DMS153 (cell line): ENCODE measurements at regions not wholly inside any gene's neighbourhood (a gene's known extent, or its start where the extent isn't known, plus 50 kb on each side); places are given as distances from the start of the nearest gene placed in this dataset.

Source experiments
- DNase-seq: peaks from one replicate; lab custom pipeline; 2025; lab: John Stamatoyannopoulos, UW

DNA sequence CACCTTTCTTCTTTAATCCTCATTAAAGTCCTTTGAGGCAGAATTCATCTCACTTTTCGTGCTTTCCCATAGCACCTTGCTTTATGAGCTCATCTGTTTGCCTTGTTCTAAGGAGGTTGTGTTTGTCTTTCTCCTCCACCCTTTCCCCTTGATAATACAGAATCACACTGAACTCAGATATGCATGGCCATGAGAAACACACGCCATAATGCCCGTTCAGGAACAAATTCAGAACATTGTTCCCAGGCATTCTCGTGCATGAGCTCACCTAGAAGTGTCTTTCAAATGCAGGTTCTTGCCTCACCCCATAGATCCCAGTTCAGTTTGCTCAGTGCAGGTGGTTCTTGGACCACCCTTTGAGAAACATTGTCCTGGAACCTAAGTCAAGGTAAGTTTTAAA, 71.1 kb downstream of the TMEM114 start:
- peak; percentile 38 for DNase-seq

DNA sequence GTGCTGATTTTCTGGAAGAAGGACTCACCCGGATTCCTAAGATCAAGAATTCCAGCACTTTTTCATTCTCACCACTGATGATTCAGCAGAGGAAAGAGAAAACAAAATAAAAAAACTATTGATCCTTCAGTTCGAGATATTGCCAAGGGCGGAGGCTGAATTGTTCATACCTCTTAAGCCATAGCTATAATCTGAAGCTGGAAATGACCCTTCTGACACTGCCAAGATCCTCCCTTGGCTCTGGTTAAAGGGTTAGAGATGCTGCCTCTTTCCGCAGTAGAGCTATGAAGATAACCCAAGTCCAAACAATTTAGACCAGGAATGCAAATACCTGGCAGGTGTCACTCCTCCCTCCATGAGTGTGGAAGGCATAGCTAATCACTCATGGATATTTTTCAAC, 73.0 kb downstream of the TMEM114 start:
- DNase-seq = no peak

DNA sequence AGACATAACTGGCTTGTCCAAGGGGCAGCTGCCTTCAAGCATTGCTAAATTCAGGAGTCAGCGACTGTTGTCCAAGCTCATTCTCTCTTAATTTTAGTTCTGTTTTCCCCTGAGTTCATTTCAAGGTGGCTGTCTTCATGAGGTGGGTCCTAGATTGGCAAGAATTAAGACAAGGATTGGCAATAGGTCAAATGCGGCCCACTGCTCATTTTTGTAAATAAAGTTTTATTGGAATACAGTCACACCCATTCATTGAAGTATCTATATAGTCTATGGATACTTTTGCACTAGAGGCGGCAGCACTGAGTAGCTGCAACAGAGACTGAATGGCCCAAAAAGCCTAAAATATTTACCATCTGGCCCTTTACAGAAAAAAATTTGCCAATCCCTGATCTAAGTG, 73.8 kb downstream of the TMEM114 start:
- no peak for DNase-seq

DNA sequence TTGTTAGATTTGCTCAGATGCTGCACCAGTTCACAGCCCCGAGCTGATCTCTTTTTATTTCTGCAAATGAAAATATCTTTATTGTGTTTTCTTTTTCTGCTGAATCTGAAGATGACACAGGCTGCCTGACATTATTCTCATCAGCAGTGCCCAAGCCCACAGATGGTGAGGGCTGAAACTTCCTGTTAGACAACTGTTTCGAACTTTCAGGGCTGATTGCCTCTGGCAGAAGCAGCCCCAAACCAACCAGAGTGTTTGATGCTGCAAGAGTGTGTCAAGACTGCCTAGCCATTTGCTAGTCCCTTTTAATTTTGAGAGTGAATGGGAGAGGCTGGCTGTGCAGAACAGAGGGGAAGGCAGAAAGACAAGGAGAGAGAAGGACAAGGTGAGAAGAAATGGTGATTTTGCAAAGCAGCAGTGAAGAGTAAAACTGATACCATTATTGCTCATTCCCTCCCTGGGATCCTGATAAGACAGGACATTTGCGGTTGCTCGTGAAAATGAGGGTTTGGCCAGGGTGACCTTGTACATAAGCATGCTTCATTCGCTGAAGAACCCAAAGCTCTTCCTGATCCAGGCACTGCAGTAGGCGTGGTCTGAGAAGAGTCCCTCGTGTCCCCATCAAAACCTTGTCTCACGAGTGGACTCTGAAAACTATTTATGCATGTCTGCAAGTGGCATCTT, 77.2 kb downstream of the TMEM114 start:
- DNase-seq = no peak

DNA sequence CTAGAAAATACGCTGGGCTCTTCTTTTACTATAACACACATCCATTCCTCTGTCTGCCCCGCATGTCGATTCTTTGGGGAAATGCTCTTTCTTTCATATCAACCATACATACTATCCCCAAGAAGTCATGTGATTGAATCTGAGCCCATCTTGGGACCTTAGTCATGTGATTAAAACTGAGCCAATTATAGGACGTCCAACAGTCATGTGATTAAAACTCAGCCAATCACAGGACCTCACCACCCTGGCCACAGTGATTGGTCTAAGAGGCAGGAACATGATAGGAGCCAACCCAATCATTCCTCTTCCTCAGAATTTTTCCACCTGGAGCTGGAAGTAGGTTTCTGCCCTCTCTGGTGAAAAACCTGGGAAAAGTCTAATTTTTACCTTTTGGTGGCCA, 78.8 kb downstream of the TMEM114 start:
- no peak for DNase-seq

DNA sequence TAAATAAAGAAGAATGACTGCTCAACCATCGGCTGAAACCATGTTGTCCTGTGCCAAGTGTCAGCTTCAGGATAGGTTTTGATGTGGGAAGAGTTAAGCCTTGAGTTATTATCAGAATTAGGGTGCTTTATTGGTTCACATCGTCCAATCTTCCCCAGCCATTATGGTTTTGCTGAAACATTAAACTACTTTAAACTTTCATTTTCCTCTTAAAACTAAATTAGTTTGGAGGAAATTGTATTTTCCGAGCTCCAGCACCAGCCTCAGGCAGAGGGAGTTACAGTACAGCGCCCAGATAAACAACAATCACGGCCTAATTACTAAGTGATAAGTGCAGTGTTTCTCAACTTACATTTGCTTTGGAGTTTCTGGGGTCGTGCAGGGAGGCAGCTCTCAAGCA, 80.2 kb downstream of the TMEM114 start:
- no peak for DNase-seq

DNA sequence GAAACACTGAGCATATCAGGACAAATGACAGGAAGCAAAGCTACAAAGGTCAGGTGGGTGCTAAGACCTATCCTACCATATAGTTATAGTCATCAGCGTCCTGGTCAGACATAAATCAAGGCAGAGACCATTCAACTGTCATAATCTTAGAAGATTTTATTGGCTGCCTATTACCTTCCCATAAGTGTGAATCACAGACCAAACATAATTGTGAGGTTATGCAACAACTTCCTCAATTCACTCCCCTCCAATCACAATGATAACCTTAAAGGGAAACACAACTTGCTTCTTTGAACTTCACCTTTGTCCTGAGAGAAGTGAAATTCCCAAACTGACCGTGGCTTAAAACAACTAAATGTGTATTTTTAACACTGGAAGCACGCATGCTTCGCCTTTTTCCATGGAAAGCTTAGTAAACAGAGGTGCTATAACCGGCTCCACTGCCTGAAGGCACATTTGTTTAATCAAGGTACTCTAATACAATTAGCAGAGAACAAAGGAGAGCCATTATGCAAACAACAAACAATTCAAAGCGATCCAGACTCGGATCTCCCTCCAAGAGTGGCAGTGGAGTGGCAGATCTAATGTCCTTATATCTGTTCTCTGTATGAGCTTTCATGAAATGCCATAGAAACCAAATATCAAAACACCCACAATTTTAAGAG, 84.9 kb downstream of the TMEM114 start:
- DNase-seq = peak; percentile 86

DNA sequence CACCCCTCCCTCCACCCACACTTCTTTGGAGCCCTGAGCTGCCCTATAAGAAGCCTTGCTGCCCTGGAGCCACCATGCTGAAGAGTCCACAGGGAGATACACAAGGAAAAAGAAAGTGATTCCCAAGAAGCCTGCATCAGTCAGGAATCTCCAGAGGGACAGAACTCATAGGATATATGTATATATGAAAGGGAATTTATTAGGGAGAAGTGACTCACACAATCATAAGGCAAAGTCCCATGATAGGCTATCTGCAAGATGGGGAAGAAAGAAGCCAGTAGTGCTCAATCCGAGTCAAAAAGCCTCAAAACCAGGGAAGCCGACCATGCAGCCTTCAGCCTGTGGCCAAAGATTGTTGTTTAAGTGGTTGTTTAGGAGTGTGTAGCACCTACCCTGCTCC, 87.9 kb downstream of the TMEM114 start:
- DNase-seq = no peak

DNA sequence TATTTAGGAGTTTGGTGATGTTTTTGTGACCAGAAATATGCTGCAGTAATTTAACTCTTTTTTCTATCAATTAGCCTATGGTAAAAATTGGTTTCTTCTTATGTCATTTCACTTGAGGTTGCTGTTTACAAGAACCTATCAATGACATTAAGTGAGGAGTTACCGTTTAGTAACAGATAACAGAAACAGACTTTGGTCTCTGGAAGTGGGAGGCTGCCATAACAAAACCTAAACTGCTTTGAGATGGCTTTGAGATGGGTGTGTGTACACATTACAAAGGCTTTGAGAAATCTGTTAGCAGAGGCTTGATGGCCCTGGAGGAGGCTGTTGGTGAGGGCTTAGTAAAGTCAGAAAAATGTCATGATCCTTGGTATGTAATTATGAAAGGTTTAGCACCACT, 90.0 kb downstream of the TMEM114 start:
- no peak for DNase-seq

DNA sequence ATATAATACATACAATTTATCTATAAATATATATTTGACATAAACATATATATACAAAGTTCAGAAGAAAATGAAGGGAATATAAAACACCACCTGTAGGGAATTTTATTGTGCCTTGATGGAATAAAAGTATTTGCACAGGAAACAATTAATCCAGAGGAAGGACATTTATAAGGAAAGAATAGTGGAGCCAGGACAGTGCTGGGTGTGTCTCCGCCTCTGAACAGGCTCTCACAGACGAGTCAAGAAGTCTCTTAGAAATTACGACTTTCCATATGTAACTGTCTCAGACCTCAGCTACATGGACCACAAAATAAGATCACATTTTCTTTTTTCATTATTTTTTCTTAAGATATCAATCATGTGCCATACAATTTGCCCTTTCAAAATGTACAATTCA, 93.9 kb downstream of the TMEM114 start:
- no peak for DNase-seq

DNA sequence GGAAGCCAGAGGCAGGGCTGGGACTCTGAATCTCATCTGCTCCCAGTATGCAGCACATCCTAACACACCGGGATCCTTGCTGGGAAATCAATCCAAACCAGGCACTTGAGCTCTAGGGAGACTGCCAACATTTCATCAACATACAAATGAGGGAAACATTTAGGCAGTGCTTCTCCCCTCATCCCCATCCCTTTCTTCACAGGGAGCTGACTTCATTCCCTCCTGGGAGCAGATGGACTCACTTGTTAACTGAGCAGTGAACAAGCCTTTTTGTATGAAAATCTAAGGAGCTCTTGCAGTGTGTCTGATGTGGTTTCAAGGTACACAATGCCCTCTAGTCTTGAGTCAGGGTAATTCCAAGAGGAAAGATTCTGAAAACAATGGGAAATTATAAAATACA, 96.3 kb downstream of the TMEM114 start:
- peak; percentile 64 for DNase-seq

DNA sequence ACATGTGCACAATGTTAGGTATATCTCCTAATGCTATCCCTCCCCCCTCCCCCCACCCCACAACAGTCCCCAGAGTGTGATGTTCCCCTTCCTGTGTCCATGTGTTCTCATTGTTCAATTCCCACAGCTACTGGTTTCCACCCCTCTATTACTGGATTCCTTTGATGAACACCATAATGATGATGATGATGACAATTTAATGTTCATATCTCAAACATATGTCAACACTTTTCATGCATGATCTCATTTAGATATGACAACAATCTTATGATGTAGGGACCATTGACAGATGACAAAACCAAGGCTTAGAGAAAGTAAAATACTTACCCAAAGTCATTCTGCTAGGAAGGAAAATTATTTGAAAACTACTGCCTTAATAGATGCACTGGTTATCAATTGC, 97.6 kb downstream of the TMEM114 start:
- DNase-seq = no peak

DNA sequence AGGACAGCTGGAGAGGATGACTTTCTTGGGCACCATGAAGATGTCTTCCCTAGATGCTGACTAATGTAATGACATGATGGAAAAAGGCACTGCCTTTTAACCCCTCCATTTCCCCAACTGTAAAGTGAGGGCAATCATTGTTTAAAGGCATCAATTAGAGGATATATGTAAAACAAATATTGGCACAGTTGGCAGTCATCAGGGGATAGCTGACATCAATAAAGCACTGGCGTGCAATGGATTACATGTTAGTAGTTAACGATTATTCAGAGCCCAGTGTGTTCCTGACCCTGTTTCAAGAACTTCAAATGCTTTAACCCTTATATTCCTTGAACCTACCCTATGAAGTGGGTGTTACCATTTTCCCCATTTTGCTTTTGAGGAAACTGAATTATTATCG, 100.7 kb downstream of the TMEM114 start:
- peak; percentile 65 for DNase-seq

DNA sequence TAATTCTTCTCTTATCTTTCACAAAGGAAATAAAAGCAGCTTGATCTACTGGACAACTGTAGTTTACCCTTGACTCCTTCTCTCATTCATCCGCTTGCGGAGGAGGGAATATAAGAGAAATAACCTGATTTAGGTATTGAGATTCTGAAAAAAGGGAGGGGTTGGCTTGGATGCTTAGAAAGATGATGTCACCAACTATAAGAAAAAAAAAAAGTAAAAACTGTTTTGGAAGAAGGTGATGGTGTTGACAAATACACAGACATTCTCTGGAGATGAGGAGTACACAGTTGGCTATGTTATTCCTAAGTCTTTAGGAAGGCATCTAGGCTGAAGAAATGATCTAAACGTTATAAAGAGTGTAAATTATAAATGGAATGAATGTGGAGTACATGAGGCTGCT, 103.3 kb downstream of the TMEM114 start:
- no peak for DNase-seq

DNA sequence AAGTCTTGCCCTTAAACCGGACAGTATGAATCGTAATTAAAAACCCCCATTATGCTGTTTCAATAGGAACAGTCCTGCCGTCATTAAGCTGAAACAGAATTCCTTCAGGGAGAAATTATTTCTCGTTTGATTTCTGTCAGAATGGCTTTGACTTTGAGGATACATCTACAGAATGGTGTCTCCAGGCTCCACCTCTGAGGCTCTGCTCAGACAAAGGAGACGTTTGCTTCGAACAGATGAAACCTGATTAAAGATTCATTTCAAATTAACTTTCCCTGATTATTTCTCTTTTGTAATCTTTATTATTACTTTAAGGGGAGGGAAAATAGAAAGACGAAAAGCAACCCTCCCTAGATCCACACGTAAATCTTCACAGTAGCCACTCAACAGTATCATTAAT, 106.9 kb downstream of the TMEM114 start:
- DNase-seq = no peak

DNA sequence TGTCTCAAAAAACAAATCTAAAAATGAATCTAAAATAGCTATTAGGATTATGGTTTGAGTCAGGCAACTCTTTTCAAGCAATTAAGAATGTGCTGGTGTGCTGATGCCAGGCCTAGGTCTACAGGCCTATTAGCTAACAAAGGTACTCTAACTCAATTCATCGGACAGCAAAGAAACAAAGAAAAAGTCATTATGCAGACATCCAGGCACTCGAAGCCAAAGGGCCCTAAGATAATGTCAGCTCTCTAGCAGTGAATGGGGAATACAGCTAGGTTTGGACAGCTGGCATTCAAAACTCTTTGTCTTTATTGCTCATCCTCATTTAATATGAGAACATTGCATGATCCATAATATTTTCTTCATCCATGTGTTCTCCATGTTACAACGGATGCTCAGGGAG, 108.5 kb downstream of the TMEM114 start:
- DNase-seq = peak; percentile 12

DNA sequence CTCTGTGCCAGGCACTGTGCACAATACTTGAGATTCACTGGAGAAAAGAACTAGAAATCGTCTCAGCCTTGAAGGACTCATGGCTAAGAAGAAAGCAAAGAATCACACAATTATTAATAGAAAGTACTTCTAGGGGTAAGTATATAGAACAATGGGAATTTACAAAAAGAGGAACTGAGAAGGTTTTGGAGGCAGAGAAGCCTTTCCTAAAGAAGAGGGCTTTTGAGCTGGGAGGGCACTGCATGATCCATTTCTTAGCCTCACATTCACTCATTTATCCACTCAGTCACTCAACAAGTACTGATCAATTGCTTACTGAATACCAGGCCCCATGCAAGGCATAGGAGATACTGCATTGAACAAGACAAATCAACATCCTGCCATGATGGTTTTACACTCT, 113.5 kb downstream of the TMEM114 start:
- DNase-seq = no peak

DNA sequence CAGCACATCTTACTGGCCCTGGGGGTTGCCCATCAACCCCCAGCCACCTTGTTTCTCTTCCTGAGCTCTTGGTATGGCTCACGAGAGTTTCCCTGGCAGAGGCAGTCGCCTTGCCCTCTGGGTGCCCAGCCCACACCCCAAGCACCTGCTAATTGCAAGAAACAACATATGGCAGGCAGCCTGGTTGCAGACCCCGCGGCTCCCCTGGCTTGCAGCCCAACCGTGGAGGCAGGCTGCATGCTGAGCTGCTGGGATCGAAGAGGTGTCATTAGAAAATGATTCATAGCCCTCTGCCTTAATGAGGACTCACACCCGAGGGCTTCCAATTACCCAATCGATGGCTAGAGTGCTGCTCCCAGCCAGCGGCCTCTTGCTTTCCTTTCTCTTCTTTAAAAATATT, 115.7 kb downstream of the TMEM114 start:
- peak; percentile 60 for DNase-seq

DNA sequence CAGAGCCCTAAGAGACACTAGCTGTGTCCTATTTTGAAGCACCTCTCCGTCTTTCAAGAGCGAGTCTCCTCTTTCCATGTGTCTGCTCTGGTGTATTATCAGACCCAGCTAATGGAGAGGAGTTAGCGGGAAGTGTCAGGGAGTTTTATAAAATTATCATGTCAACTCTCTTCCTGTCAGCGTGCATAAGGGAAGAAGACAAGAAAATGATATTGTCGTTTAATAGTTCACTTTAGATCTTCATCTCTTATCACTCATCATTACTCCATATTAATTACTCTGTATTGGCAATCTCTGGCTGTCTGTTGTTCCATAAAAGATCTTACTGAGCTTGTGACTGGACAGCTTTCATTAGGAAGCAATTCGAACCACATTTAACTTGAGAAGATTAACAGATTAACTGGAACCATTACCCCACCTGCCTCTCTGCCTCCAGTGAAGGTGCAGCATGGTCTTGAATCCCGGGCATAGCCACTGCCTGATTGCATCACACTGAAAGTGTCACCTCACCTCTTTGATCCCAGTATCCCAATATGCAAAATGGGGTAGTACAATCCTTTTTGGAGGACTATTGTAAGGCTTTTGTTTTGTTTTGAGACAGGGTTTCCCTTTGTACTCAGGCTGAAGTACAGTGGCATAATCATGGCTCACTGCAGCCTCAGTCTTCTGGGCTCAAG, 121.1 kb downstream of the TMEM114 start:
- DNase-seq = no peak

DNA sequence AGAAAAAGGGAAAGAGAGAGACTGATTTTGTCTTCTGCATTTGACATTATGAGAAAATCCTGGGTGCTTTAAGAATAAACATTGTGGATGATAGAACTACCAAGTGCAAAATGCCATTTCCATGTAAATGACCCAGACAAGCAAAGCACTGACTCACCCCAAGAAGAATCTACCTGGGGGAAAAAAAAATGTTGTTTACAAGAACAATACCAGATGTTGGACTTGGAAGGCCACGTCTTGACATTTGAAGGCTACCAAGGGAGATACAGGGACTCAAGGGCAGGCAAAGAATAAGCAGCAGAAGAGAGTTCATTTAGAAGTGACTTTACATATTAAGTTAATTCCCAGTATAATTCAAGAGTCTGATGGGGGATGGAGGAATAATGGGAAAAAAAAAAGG, 125.3 kb downstream of the TMEM114 start:
- no peak for DNase-seq

DNA sequence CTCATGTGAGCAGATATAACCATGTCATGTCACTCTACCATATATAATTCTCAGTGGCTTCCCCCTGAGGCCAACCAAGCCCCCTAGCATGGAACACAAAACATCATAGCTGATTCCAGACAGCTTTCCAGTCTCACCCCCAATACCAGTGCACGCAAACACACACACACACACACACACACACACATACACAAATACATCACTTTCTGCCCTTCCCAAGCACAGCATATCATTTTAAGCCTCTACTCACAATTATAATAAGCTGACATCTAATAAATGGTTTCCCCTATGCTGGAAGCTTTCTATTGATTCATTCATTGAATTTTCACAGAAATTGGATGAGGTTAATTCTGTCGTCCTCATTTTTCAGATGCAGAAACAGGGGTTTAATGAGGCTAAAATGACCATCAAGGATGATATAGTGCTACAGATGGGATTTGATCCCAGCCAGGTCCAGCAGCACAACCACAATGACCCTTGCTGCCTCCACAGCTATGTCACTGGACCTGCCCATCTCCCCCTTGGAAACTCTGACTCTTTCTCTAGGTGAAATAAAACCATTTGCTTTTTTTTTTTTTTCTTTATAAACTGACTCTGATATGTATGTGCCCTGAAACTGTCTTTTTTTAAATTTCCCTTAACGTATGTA, 131.1 kb downstream of the TMEM114 start:
- no peak for DNase-seq

DNA sequence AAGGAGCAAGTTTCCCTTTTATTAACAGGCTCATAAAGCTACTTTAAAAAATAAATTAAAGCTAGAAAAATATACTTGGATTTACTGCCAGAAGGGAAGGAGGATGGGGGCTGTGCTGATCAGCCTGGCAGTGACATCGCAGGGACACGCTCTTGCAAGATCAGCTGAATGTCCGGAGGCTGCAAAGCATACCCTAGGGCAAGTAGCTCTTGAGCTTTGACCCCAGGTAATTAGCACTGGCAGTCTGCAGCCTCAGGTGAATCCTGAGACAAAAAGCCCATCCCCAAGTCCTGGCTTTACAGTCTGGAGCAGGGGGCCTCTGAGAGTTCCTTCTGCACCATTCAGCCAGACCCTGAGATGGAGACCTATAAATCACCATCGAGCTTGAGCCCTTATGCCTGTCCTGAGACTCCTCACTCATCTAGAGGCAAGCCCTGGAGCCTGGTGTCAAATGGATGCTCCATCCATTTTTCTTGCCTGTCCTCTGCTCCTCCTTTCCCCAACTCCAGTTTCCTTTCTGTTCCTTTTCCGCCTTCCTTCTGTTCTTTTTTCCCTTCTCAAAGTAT, 131.7 kb downstream of the TMEM114 start:
- DNase-seq = no peak

DNA sequence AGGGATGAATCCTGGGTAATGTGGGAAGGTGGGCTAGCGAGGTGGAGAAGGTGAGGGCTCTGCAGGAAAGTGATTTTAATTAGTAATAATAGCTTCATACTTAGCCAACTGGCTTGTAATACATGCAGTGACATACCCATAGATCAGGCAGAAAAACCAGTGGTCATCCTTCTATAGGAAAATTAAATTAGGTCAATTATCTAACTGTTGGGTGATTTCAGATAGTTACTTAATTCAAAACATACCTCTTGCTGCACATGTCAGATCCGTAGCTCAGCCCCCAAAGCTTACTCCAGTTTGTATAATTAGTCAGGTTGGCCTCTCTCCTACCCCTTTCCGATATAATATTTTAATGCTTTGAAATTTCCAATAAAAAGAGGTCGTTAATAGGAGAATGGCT, 137.0 kb downstream of the TMEM114 start:
- no peak for DNase-seq
